Spleen (tissue), 11 donors: ENCODE measurements at regions not wholly inside any gene's neighbourhood (a gene's known extent, or its start where the extent isn't known, plus 50 kb on each side); places are given as distances from the start of the nearest gene placed in this dataset.

Experiments used
- DNase-seq: peaks from one replicate; pipeline ENCODE4 v3.0.0-alpha.2; 2020
- H3K27ac ChIP-seq, 8 donors: fragments of 200-600 bp; sonication (generic) in 7 of 8; 1 replicate in 4 of 8; 2 replicates in 4 of 8; pipeline versions ENCODE4 v1.5.0 to v1.8.0; 2016 to 2021; ENCODE audit warnings: inconsistent platforms in 4 of 8, mild to moderate bottlenecking in 4 of 8, moderate library complexity in 1 of 8
- H3K27me3 ChIP-seq, 7 donors: fragments of 200-600 bp; sonication (generic) in 6 of 7; replicated peaks in 1 of 7; 1 replicate in 4 of 7; 2 replicates in 3 of 7; pipeline versions ENCODE4 v1.5.0 to v1.8.0; 2016 to 2021; ENCODE audit warnings: inconsistent platforms in 3 of 7, mild to moderate bottlenecking in 1 of 7
- H3K36me3 ChIP-seq, 6 donors: fragments of 200-600 bp; sonication (generic) in 5 of 6; 1 replicate in 4 of 6; 2 replicates in 2 of 6; pipeline versions ENCODE4 v1.5.0 to v1.8.0; 2016 to 2021; ENCODE audit warnings: inconsistent platforms in 2 of 6
- H3K4me1 ChIP-seq, 6 donors: fragments of 200-600 bp; sonication (generic) in 5 of 6; 1 replicate in 3 of 6; 2 replicates in 3 of 6; pipeline versions ENCODE4 v1.5.0 to v1.8.0; 2016 to 2021; ENCODE audit warnings: inconsistent platforms in 3 of 6
- H3K4me3 ChIP-seq, 8 donors: fragments of 200-600 bp; sonication (generic) in 7 of 8; 1 replicate in 4 of 8; 2 replicates in 4 of 8; pipeline versions ENCODE4 v1.5.0 to v1.8.0; 2016 to 2021; ENCODE audit warnings: inconsistent platforms in 4 of 8, mild to moderate bottlenecking in 4 of 8, moderate library complexity in 2 of 8
- H3K9me3 ChIP-seq, 8 donors: fragments of 200-600 bp; sonication (generic) in 7 of 8; 1 replicate in 4 of 8; 2 replicates in 4 of 8; pipeline versions ENCODE4 v1.5.0 to v1.8.0; 2016 to 2021; ENCODE audit warnings: inconsistent platforms in 4 of 8
- CTCF ChIP-seq, 11 experiments: fragments of 200-600 bp in 7 of 11; fragments of 450-650 bp in 4 of 11; sonication (generic) in 4 of 11; IDR thresholded peaks in 8 of 11; conservative IDR thresholded peaks in 3 of 11; 1 replicate in 7 of 11; 2 replicates in 4 of 11; pipeline versions ENCODE4 v1.4.0 to v1.8.0; 2016 to 2021; ENCODE audit warnings: antibody characterized with exemption in 11 of 11, inconsistent platforms in 4 of 11, mild to moderate bottlenecking in 1 of 11
- POLR2A ChIP-seq, 3 donors: fragments of 450-650 bp; IDR thresholded peaks; one replicate each; pipeline ENCODE4 v1.5.1; 2017; ENCODE audit warnings: antibody characterized with exemption in 3 of 3, mild to moderate bottlenecking in 1 of 3
- POLR2AphosphoS5 ChIP-seq, 3 donors: sonication (generic); formaldehyde crosslinking; IDR thresholded peaks; one replicate each; pipeline ENCODE4 v1.5.1; 2017; ENCODE audit warnings: antibody characterized with exemption in 3 of 3
- WGBS, 5 donors: extraction: QIAGEN DNeasy Blood & Tissue Kit in 3 of 5; methylation state at CpG; one replicate each; pipeline versions ENCODE4 v1.1.5 to v1.1.7; 2013 to 2018; 5-methylcytosine and 5-hydroxymethylcytosine counted together
- intact Hi-C: fragments of 100-400 bp; cut with DNase I; formaldehyde crosslinking; loops from one replicate; pipeline ENCODE4 v1.15.0; 2023; ENCODE audit warnings: low total_unique reads
- donor health status: healthy with polysubstance abuse.
- donor health status: DM: no; HTN: no; CAD: no; lungs with moderate emphysema.
- donor health status: DM: no; HTN: no; CAD: no.
- donor health status: Bipolar disorder and iron deficiency.
- donor health status: healthy.
- donor health status: DM: no; HTN: no; CAD: no.
- donor health status: DM: yes; HTN: yes; CAD: no.

- Histone ChIP-seq H3K27ac (no peak overlapping the region), H3K27me3 (no peaks in the 10 kb centered on the region), H3K4me3 (no peak overlapping the region), H3K9me3 (peaks cover 0 to 13% (median 0%) of the 10 kb centered on the region in 8 donors), H3K36me3 (no peaks in the 10 kb centered on the region), H3K4me1 (no peaks in the 10 kb centered on the region)
- intact Hi-C loops: no loop called here
- 65 to 78% (median 77%) methylated on average over 3 of the region's 3 CpGs for WGBS, 5 donors
- no peak for DNase-seq
- TF ChIP-seq POLR2A (IDR thresholded peaks at IDR 0.05) (no peak), CTCF (IDR thresholded peaks at IDR 0.05 in 8 of 11, conservative IDR thresholded peaks at IDR 0.05 in 3 of 11) (no peak), POLR2AphosphoS5 (IDR thresholded peaks at IDR 0.05) (no peak)
Observed at GRCh38 chrX:117843749-117844148, 272.9 kb downstream of the KLHL13 start.

- DNase-seq: no peak
- intact Hi-C loops: no loop called here
- H3K36me3 ChIP-seq: no peaks in the 10 kb centered on the region
- WGBS, 5 donors: 60 to 80% (median 70%) methylated on average over 3 of the region's 3 CpGs
- H3K27ac ChIP-seq: no peak overlapping the region
- no peaks in the 10 kb centered on the region for H3K27me3 ChIP-seq
- no peak overlapping the region for H3K4me3 ChIP-seq
- TF ChIP-seq POLR2A (IDR thresholded peaks at IDR 0.05): no peak
- no peak for TF ChIP-seq CTCF (IDR thresholded peaks at IDR 0.05 in 8 of 11, conservative IDR thresholded peaks at IDR 0.05 in 3 of 11)
- TF ChIP-seq POLR2AphosphoS5 (IDR thresholded peaks at IDR 0.05): no peak
- H3K9me3 ChIP-seq: peaks cover 0 to 13% (median 0%) of the 10 kb centered on the region in 8 donors
- H3K4me1 ChIP-seq: no peaks in the 10 kb centered on the region
Observed at GRCh38 chrX:117840645-117841044, 276.0 kb downstream of the KLHL13 start.

GRCh38 chrX:117839544-117839943 lies 277.1 kb downstream of the KLHL13 start:
- 34 to 83% (median 64%) methylated on average over 1 of the region's 1 CpG for WGBS, 5 donors
- TF ChIP-seq POLR2AphosphoS5 (IDR thresholded peaks at IDR 0.05): no peak
- no peak for TF ChIP-seq CTCF (IDR thresholded peaks at IDR 0.05 in 8 of 11, conservative IDR thresholded peaks at IDR 0.05 in 3 of 11)
- no peak for TF ChIP-seq POLR2A (IDR thresholded peaks at IDR 0.05)
- DNase-seq: no peak
- H3K4me1 ChIP-seq: no peaks in the 10 kb centered on the region
- intact Hi-C loops: no loop called here
- peaks cover 0 to 13% (median 0%) of the 10 kb centered on the region in 8 donors for H3K9me3 ChIP-seq
- no peaks in the 10 kb centered on the region for H3K27me3 ChIP-seq
- H3K4me3 ChIP-seq: no peak overlapping the region
- H3K36me3 ChIP-seq: no peaks in the 10 kb centered on the region
- H3K27ac ChIP-seq: no peak overlapping the region

GRCh38 chrX:117838581-117839331 lies 277.9 kb downstream of the KLHL13 start:
- Histone ChIP-seq H3K27me3 (no peaks in the 10 kb centered on the region), H3K4me3 (no peak overlapping the region), H3K36me3 (no peaks in the 10 kb centered on the region), H3K27ac (no peak overlapping the region), H3K9me3 (peaks cover 0 to 13% (median 0%) of the 10 kb centered on the region in 8 donors), H3K4me1 (no peaks in the 10 kb centered on the region)
- WGBS, 5 donors: 37 to 61% (median 52%) methylated on average over 3 of the region's 3 CpGs
- TF ChIP-seq POLR2A (IDR thresholded peaks at IDR 0.05): no peak
- TF ChIP-seq POLR2AphosphoS5 (IDR thresholded peaks at IDR 0.05): no peak
- TF ChIP-seq CTCF (IDR thresholded peaks at IDR 0.05 in 8 of 11, conservative IDR thresholded peaks at IDR 0.05 in 3 of 11): no peak
- intact Hi-C loops: no loop called here
- no peak for DNase-seq
